ENCODE measurements at regions not wholly inside any gene's neighbourhood (a gene's known extent, or its start where the extent isn't known, plus 50 kb on each side); places are given as distances from the start of the nearest gene placed in this dataset.

- Histone ChIP-seq H3K9me3 (ENCODE audit: low read length) (no peaks in the 10 kb centered on the region), H3K36me3 (ENCODE audit: insufficient read depth, low read length) (no peaks in the 10 kb centered on the region), H3K4me1 (ENCODE audit: insufficient read depth, low read length, poor library complexity, severe bottlenecking) (peaks cover 22% of the 10 kb centered on the region), H3K79me2 (ENCODE audit: insufficient read depth, low read depth, low read length) (no peaks in the 10 kb centered on the region), H3K4me2 (ENCODE audit: low read length) (no peak overlapping the region), H3K9me2 (ENCODE audit: insufficient read depth, low read length) (no peaks in the 10 kb centered on the region), H2AFZ (ENCODE audit: low read length) (no peak overlapping the region), H4K20me1 (ENCODE audit: insufficient read depth, low read length) (no peaks in the 10 kb centered on the region), H3K4me3 (ENCODE audit: low read depth, low read length, poor library complexity, severe bottlenecking) (no peak overlapping the region), H3K27ac (ENCODE audit: low read depth, low read length, poor library complexity, severe bottlenecking) (no peak overlapping the region)
- no TSS peak for BruUV-seq (replicated peaks)
- TF ChIP-seq EZH2phosphoT487 (IDR thresholded peaks at IDR 0.05; ENCODE audit: borderline replicate concordance, low read depth, low read length) (no peak), CTCF (conservative IDR thresholded peaks at IDR 0.05; ENCODE audit: low read length) (no peak)
- no peak for DNase-seq (ENCODE audit: low spot score)
- intact Hi-C loops (cut with micrococcal nuclease; ENCODE audit: unreplicated experiment), result loop anchor here (5.0 kb wide), 1 partner anchor 250 kb away; no protein-coding TSS in a partner anchor
- ChIA-PET CTCF (ENCODE audit: unreplicated experiment) (no interaction called here), POLR2A (no interaction called here)
These were observed 333.2 kb upstream of the JARID2 start for GRCh38 chr6:14912706-14913105.

GRCh38 chr6:14913931-14914330 is 331.9 kb upstream of the JARID2 start:
- POLR2A ChIA-PET, result interaction anchor here (1.1 kb wide), 1 partner anchor 8 kb away, joined by 3 read pairs; no protein-coding TSS in a partner anchor
- intact Hi-C loops (cut with micrococcal nuclease; ENCODE audit: unreplicated experiment), result loop anchor here (5.0 kb wide), 1 partner anchor 252 kb away; no protein-coding TSS in a partner anchor
- no peaks in the 10 kb centered on the region for H3K9me3 ChIP-seq (ENCODE audit: low read length)

More at GRCh38 chr6:14913931-14914330, 331.9 kb upstream of the JARID2 start:
- Histone ChIP-seq H3K79me2 (ENCODE audit: insufficient read depth, low read depth, low read length) (no peaks in the 10 kb centered on the region), H4K20me1 (ENCODE audit: insufficient read depth, low read length) (no peaks in the 10 kb centered on the region), H3K36me3 (ENCODE audit: insufficient read depth, low read length) (no peaks in the 10 kb centered on the region), H3K4me1 (ENCODE audit: insufficient read depth, low read length, poor library complexity, severe bottlenecking) (peaks cover 22% of the 10 kb centered on the region), H3K4me2 (ENCODE audit: low read length) (no peak overlapping the region), H3K9me2 (ENCODE audit: insufficient read depth, low read length) (no peaks in the 10 kb centered on the region), H3K4me3 (ENCODE audit: low read depth, low read length, poor library complexity, severe bottlenecking) (no peak overlapping the region), H2AFZ (ENCODE audit: low read length) (no peak overlapping the region), H3K27ac (ENCODE audit: low read depth, low read length, poor library complexity, severe bottlenecking) (no peak overlapping the region)
- no TSS peak for BruUV-seq (replicated peaks)
- CTCF ChIA-PET (ENCODE audit: unreplicated experiment), result no interaction called here
- DNase-seq (ENCODE audit: low spot score), result no peak
- TF ChIP-seq EZH2phosphoT487 (IDR thresholded peaks at IDR 0.05; ENCODE audit: borderline replicate concordance, low read depth, low read length) (no peak), CTCF (conservative IDR thresholded peaks at IDR 0.05; ENCODE audit: low read length) (no peak)
